Mucosa of gallbladder (tissue), 1 donor: ENCODE measurements at regions not wholly inside any gene's neighbourhood (a gene's known extent, or its start where the extent isn't known, plus 50 kb on each side); places are given as distances from the start of the nearest gene placed in this dataset.

Source experiments
- DNase-seq: peaks from one replicate; pipeline ENCODE4 v3.0.0-alpha.2; 2020; ENCODE audit warnings: low spot score
- donor health status: DM: no; HTN: no; CAD: no.

- DNase-seq = no peak
These were observed 54.6 kb upstream of the DEPDC1 start for GRCh38 chr1:68551459-68551858.

- DNase-seq = no peak
These were observed 61.6 kb upstream of the DEPDC1 start for GRCh38 chr1:68558321-68559026.

GRCh38 chr1:68565923-68566322, 69.0 kb upstream of the DEPDC1 start:
- DNase-seq = no peak

DNA sequence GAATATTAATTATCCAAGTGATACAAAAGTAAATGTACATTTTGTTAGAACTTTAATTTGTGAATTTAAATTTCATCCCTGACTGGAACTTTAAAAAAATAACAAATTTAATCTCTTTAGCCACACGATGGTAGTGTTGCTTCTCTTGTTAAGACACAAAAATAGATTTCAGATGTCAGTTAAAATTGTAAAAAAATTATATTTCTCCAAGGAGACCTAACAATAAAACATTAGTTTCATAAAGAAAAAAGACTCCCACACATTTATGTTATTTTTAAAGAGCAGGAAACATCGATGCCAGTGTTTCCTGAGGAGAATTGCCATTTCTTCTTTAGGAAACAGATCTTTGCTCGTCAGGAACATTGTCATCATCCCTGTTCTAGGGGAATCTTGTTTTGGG, 74.0 kb upstream of the DEPDC1 start:
- DNase-seq = no peak

DNA sequence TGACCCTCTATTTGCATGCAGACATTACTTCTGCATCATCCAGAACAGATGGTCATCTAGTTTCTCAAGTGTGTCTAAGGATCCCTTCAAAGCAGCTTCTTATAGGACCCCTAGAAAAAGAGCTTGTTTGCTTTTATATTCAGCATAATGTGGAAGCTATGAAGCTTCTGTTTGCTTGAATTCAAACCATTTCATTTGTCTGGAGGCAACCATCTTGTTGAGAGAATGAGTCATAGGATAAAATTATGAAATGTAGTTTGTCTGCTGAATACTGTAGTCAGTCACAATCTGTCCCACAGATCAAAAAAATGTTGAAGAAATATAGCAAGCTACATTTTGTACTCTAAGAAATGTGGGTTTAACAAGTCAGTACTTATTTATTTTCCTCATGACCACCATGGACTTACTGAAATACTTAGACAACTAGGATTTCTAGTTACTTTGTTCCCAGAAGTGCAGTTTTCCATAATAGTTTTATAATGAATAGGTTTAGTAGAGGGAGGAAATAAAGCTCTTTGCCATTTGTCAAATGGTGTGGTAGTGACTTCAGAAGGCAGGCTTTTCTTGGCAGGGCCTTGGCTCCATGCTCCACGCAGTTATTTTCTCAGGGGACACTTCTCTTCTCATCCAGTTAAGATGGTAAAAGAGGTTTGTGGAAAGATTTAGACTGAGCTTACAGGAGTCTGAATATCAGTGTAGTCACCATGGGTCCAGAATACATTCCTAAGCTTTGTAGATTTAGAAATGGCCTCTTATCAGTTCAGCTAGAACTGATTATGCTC, 74.8 kb upstream of the DEPDC1 start:
- no peak for DNase-seq

DNA sequence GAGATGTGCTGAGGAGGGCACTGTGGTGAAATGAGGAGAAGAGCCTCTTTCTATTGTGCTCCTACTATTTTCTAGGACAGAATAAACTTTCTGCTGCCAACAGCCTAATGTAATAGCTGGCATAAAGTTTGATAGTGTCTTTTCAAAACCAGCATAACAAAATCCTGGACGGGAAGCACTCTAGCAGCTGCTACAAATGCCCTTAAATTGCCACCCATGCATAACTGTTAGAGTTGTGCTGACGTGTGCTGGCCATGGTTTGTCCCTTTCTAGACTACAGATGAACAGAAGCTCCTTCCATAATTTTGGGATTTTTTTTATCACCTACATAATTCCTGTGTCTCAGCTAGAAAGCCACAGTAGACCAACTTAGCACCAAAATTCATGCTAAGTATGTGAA, 88.5 kb upstream of the DEPDC1 start:
- no peak for DNase-seq

GRCh38 chr1:68586766-68587165, 89.9 kb upstream of the DEPDC1 start:
- no peak for DNase-seq

- DNase-seq = no peak
These were observed 91.4 kb upstream of the DEPDC1 start for GRCh38 chr1:68588304-68588703.

- DNase-seq = no peak
These were observed 93.6 kb upstream of the DEPDC1 start for GRCh38 chr1:68590473-68590872.

- no peak for DNase-seq
These were observed 98.0 kb upstream of the DEPDC1 start for GRCh38 chr1:68594851-68595250.

- DNase-seq = no peak
These were observed 103.3 kb upstream of the DEPDC1 start for GRCh38 chr1:68600049-68600661.

DNA sequence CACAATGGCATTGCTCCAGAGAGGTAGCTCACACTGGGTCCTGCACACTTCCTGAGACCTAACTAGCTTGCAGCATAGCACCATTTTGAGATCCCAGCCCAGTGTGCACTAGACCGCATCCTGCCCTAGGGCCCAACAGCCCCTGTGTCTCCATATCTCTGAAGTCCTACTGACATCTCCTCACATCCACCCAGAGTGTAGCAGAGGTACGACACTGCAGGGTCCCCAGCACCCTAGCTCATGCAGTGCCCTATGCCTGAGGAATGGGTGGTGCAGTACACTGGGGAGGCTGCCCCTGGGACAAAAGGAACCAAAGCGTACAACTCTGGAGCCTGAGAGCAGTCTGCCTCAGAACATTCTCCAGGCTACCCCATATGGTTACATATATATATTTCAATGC, 111.4 kb upstream of the DEPDC1 start:
- DNase-seq = no peak

- DNase-seq = no peak
These were observed 118.4 kb upstream of the DEPDC1 start for GRCh38 chr1:68615312-68615711.

DNA sequence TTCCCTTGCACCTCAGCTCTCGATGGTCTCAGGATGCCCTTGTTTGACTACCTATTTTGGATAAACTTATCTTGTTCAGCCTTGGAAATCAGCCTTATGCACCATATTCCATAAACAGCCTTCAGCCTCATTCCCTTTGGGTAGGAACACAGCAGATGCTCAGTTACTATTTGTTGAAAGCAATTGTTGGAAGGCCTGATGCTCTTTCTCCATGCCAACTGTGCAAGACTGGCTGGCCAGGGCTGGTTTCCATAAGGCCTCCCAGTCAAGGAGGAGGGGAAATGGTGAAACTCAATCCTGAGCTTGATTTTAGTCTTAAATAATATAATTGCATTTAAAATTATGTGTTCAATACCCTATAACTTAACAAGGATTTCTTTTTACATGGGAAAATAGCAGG, 121.1 kb upstream of the DEPDC1 start:
- DNase-seq = no peak

GRCh38 chr1:68620571-68620970, 123.7 kb upstream of the DEPDC1 start:
- no peak for DNase-seq

DNA sequence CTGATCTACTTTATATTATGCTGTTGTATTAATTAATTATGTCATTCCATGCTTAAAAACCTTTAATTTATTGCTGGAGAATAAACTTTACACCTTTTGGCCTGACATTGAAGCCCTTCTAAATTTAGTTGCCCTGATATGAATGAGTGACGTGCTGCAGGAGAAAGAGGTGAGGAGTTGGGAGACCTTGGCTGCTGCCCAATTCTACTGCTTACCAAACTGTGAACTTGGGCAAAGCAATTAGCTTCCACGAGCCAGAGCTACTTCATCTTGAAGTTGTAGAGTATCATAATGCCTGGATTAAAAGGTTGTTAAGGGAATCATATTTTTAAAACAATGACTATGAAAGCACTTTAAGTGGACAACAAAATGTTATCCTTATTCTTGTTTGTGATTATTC, 126.8 kb upstream of the DEPDC1 start:
- DNase-seq = no peak

DNA sequence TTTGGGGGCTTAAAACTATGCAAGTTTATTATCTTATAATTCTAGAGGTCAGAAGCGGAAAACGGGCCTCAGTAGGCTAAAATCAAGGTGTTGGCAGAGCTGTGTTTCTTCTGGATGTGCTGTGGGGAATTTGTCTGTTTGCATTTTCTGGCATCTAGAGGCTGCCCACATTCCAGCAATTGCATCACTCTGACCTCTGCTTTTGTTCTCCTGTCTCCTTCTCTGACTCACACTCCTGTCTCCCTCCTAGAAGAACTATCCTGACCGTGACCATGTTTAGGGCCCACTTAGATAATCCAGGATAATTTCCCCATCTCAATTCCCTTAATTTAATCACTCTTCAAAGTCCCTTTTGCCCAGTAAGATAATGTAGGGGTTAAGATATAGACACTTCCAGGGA, 127.4 kb upstream of the DEPDC1 start:
- DNase-seq = no peak

- DNase-seq = no peak
These were observed 128.7 kb upstream of the DEPDC1 start for GRCh38 chr1:68625624-68626023.

GRCh38 chr1:68633141-68633919, 136.4 kb upstream of the DEPDC1 start:
- DNase-seq = no peak

GRCh38 chr1:68644504-68644903, 147.6 kb upstream of the DEPDC1 start:
- DNase-seq = no peak

GRCh38 chr1:68651115-68651514, 154.2 kb upstream of the DEPDC1 start:
- no peak for DNase-seq

GRCh38 chr1:68653882-68654281, 157.0 kb upstream of the DEPDC1 start:
- DNase-seq = no peak
